HCT116 (cell line): ENCODE measurements at regions not wholly inside any gene's neighbourhood (a gene's known extent, or its start where the extent isn't known, plus 50 kb on each side); places are given as distances from the start of the nearest gene placed in this dataset.

ENCODE experiments used
- ATAC-seq: fragments of 200-7000 bp; cut with Tn5 transposase; 2 replicates; pipeline ENCODE4 v1.9.1; 2020; ENCODE audit warnings: mild to moderate bottlenecking, moderate library complexity
- BruUV-seq: library from RNA; stranded (reverse); fragments of 400-500 nt; replicated peaks from 2 replicates; lab custom pipeline; 2021; lab: Mats Ljungman, UMichigan
- CTCF ChIA-PET: fragments of 300-600 bp; sonication (Branson Sonifier 250); formaldehyde crosslinking; loops from one replicate; lab custom pipeline; 2021; ENCODE audit warnings: antibody characterized with exemption; lab: Charles Lee
- POLR2A ChIA-PET: fragments of 300-600, 350-600 bp; sonication (Branson Sonifier 250); formaldehyde crosslinking; loops from one replicate; lab custom pipeline; 2021; ENCODE audit warnings: antibody characterized with exemption; lab: Charles Lee
- RAD21 ChIA-PET, 2 experiments: fragments of 300-600 bp; sonication (Branson Sonifier 250); formaldehyde crosslinking; loops; one replicate each; lab custom pipeline; 2023; ENCODE audit warnings: low total read pairs in 2 of 2; ENCODE audit not compliant: uncharacterized antibody in 2 of 2, unreplicated experiment in 2 of 2, low non-redundant PET in 1 of 2; lab: Charles Lee
- DNase-seq: peaks from one replicate; pipeline ENCODE4 v3.0.0-alpha.2; 2010; ENCODE audit warnings: low read depth, low spot score
- H2AFZ ChIP-seq: fragments of 200-600 bp; shearing (Covaris generic), sonication (generic); 2 replicates; pipeline ENCODE4 v1.6.1; 2017; ENCODE audit warnings: low read depth, mixed run types, mixed read lengths, antibody characterized with exemption, low read length; ENCODE audit not compliant: poor library complexity, severe bottlenecking
- H3K27ac ChIP-seq: 2 replicates; pipeline ENCODE4 v1.5.1; 2012; ENCODE audit warnings: low read depth, low read length
- H3K27me3 ChIP-seq: fragments of 200-600 bp; sonication (generic); 2 replicates; pipeline ENCODE4 v1.6.1; 2016; ENCODE audit warnings: mixed run types, low read length, mixed read lengths; ENCODE audit not compliant: insufficient read depth
- H3K36me3 ChIP-seq, 2 experiments: fragments of 200-500 bp in 1 of 2; fragments of 200-600 bp in 1 of 2; sonication (Bioruptor generic) in 1 of 2; sonication (generic) in 1 of 2; 2 replicates each; pipeline versions ENCODE4 v1.5.1 to v1.6.1; 2014 to 2016; ENCODE audit warnings: low read length in 2 of 2, inconsistent platforms in 1 of 2, mixed read lengths in 1 of 2, mixed run types in 1 of 2; ENCODE audit not compliant: insufficient read depth in 2 of 2, control insufficient read depth in 1 of 2
- H3K4me1 ChIP-seq, 2 experiments: fragments of 200-600 bp in 1 of 2; sonication (generic) in 1 of 2; 2 replicates each; pipeline versions ENCODE4 v1.5.1 to v1.6.1; 2012 to 2017; ENCODE audit warnings: low read length in 2 of 2, inconsistent platforms in 1 of 2, mild to moderate bottlenecking in 1 of 2, mixed read lengths in 1 of 2, mixed run types in 1 of 2, moderate library complexity in 1 of 2; ENCODE audit not compliant: insufficient read depth in 2 of 2, control insufficient read depth in 1 of 2
- H3K4me2 ChIP-seq: fragments of 200-600 bp; sonication (generic); 2 replicates; pipeline ENCODE4 v1.6.1; 2017; ENCODE audit warnings: mixed run types, low read length, mixed read lengths
- H3K4me3 ChIP-seq, 2 experiments: fragments of 200-600 bp in 1 of 2; sonication (generic) in 1 of 2; replicated peaks in 1 of 2; 2 replicates each; pipeline ENCODE4 v1.5.1; 2011 to 2016; ENCODE audit warnings: low read length in 2 of 2, control low read depth in 1 of 2, low read depth in 1 of 2, mild to moderate bottlenecking in 1 of 2, mixed read lengths in 1 of 2, mixed run types in 1 of 2
- H3K79me2 ChIP-seq: fragments of 200-600 bp; sonication (generic); 2 replicates; pipeline ENCODE4 v1.6.1; 2017; ENCODE audit warnings: mild to moderate bottlenecking, mixed run types, low read length, moderate library complexity, mixed read lengths; ENCODE audit not compliant: insufficient read depth
- H3K9ac ChIP-seq: fragments of 200-600 bp; sonication (generic); 2 replicates; pipeline ENCODE4 v1.6.1; 2016; ENCODE audit warnings: low read length, mixed read lengths
- H3K9me2 ChIP-seq: fragments of 200-600 bp; sonication (generic), shearing (Covaris generic); 2 replicates; pipeline ENCODE4 v1.6.1; 2017; ENCODE audit warnings: mixed run types, mild to moderate bottlenecking, moderate library complexity; ENCODE audit not compliant: insufficient read depth
- H3K9me3 ChIP-seq, 2 experiments: fragments of 200-500 bp in 1 of 2; fragments of 200-600 bp in 1 of 2; sonication (Bioruptor generic) in 1 of 2; sonication (generic) in 1 of 2; 2 replicates each; pipeline ENCODE4 v1.6.1; 2014 to 2017; ENCODE audit warnings: low read length in 2 of 2, mixed read lengths in 2 of 2, inconsistent platforms in 1 of 2, low read depth in 1 of 2, mild to moderate bottlenecking in 1 of 2, mixed run types in 1 of 2, moderate library complexity in 1 of 2; ENCODE audit not compliant: control insufficient read depth in 1 of 2, insufficient read depth in 1 of 2
- H4K20me1 ChIP-seq: fragments of 200-600 bp; sonication (generic), shearing (Covaris generic); 2 replicates; pipeline ENCODE4 v1.6.1; 2017; ENCODE audit warnings: mixed run types, mild to moderate bottlenecking, moderate library complexity; ENCODE audit not compliant: insufficient read depth
- ELF1 ChIP-seq: IDR thresholded peaks from 2 replicates; pipeline ENCODE4 v1.6.1; 2012; ENCODE audit warnings: low read depth, borderline replicate concordance
- EZH2phosphoT487 ChIP-seq: fragments of 200-600 bp; IDR thresholded peaks from 2 replicates; pipeline ENCODE4 v1.6.1; 2018; ENCODE audit warnings: antibody characterized with exemption, borderline replicate concordance
- FOSL1 ChIP-seq: IDR thresholded peaks from 2 replicates; pipeline ENCODE4 v1.6.1; 2012; ENCODE audit warnings: low read depth
- POLR2A ChIP-seq: IDR thresholded peaks from 2 replicates; pipeline ENCODE4 v1.7.0; 2011; ENCODE audit warnings: borderline replicate concordance; ENCODE audit not compliant: insufficient read depth, insufficient read length; ENCODE audit errors: extremely low read depth
- RAD21 ChIP-seq: IDR thresholded peaks from 2 replicates; pipeline ENCODE4 v1.6.1; 2012; ENCODE audit warnings: low read depth, mild to moderate bottlenecking
- YY1 ChIP-seq: IDR thresholded peaks from 2 replicates; pipeline ENCODE4 v1.6.1; 2011; ENCODE audit warnings: low read length, low read depth, moderate library complexity, mild to moderate bottlenecking; ENCODE audit not compliant: insufficient replicate concordance; ENCODE audit errors: extremely low read depth
- ZBTB33 ChIP-seq: IDR thresholded peaks from 2 replicates; pipeline ENCODE4 v1.6.1; 2011; ENCODE audit warnings: mild to moderate bottlenecking, low read length, moderate library complexity; ENCODE audit not compliant: insufficient replicate concordance; ENCODE audit errors: extremely low read depth
- ZNF274 ChIP-seq: fragments of 200-500 bp; sonication (Bioruptor generic); IDR thresholded peaks from 2 replicates; pipeline ENCODE4 v1.6.1; 2014; ENCODE audit warnings: mild to moderate bottlenecking, low read depth, low read length, inconsistent platforms
- intact Hi-C: fragments of 100-400 bp; cut with micrococcal nuclease; formaldehyde crosslinking; loops from 2 replicates; pipeline ENCODE4 v1.10.0; 2022
- TF ChIP-seq, protein P1 (sequence below), 3 experiments: fragments of 200-600 bp in 1 of 3; sonication (generic) in 1 of 3; IDR thresholded peaks in 2 of 3; conservative IDR thresholded peaks in 1 of 3; 2 replicates each; pipeline ENCODE4 v1.5.1; 2012 to 2017; ENCODE audit warnings: low read depth in 2 of 3, low read length in 2 of 3, antibody characterized with exemption in 1 of 3, borderline replicate concordance in 1 of 3, control low read depth in 1 of 3, mild to moderate bottlenecking in 1 of 3, mixed read lengths in 1 of 3, mixed run types in 1 of 3, moderate library complexity in 1 of 3; ENCODE audit not compliant: insufficient read depth in 1 of 3

- no peak for DNase-seq
- Histone ChIP-seq H3K9me2 (no peaks in the 10 kb centered on the region), H3K9me3 (no peaks in the 10 kb centered on the region), H3K36me3 (no peaks in the 10 kb centered on the region), H4K20me1 (no peaks in the 10 kb centered on the region), H3K9ac (no peak overlapping the region), H3K27me3 (no peaks in the 10 kb centered on the region; the same call in none of the 2 replicates), H3K79me2 (no peaks in the 10 kb centered on the region), H3K4me2 (no peak overlapping the region), H3K4me1 (no peaks in the 10 kb centered on the region), H2AFZ (no peak overlapping the region), H3K27ac (no peak overlapping the region), H3K4me3 (no peak overlapping the region)
- no TSS peak for BruUV-seq
- no peak for TF ChIP-seq RAD21
- no peak for TF ChIP-seq ELF1
- TF ChIP-seq FOSL1: no peak
- no peak for TF ChIP-seq YY1
- TF ChIP-seq, protein P1, sequence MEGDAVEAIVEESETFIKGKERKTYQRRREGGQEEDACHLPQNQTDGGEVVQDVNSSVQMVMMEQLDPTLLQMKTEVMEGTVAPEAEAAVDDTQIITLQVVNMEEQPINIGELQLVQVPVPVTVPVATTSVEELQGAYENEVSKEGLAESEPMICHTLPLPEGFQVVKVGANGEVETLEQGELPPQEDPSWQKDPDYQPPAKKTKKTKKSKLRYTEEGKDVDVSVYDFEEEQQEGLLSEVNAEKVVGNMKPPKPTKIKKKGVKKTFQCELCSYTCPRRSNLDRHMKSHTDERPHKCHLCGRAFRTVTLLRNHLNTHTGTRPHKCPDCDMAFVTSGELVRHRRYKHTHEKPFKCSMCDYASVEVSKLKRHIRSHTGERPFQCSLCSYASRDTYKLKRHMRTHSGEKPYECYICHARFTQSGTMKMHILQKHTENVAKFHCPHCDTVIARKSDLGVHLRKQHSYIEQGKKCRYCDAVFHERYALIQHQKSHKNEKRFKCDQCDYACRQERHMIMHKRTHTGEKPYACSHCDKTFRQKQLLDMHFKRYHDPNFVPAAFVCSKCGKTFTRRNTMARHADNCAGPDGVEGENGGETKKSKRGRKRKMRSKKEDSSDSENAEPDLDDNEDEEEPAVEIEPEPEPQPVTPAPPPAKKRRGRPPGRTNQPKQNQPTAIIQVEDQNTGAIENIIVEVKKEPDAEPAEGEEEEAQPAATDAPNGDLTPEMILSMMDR (IDR thresholded peaks at IDR 0.05 in 2 of 3, conservative IDR thresholded peaks at IDR 0.05 in 1 of 3; ENCODE audit: borderline replicate concordance in 1 of 3, insufficient read depth in 1 of 3, low read depth in 2 of 3, low read length in 2 of 3): no peak
- TF ChIP-seq POLR2A: no peak
- TF ChIP-seq ZBTB33: no peak
- TF ChIP-seq EZH2phosphoT487: no peak
- no peak for TF ChIP-seq ZNF274
- ChIA-PET CTCF (no interaction called here), POLR2A (no interaction called here), RAD21 (no interaction called here)
- intact Hi-C loops: no loop called here
- ATAC-seq: no peak
These were observed 216.0 kb upstream of the HTR2A start for GRCh38 chr13:47112903-47113299.
